GM12878 (cell line): ENCODE measurements at regions not wholly inside any gene's neighbourhood (a gene's known extent, or its start where the extent isn't known, plus 50 kb on each side); places are given as distances from the start of the nearest gene placed in this dataset.

Experiments
- BHLHE40 ChIP-seq, 2 experiments: fragments of 450-650 bp in 1 of 2; IDR thresholded peaks; 2 replicates each; pipeline ENCODE4 v1.6.1; 2011 to 2017; ENCODE audit warnings: low read depth in 2 of 2, borderline replicate concordance in 1 of 2, improper control_type of control experiment in 1 of 2, low read length in 1 of 2, mild to moderate bottlenecking in 1 of 2
- CTCF ChIP-seq, 3 experiments: IDR thresholded peaks in 2 of 3; conservative IDR thresholded peaks in 1 of 3; 2 replicates each; pipeline ENCODE4 v1.5.1; 2011; ENCODE audit warnings: low read depth in 3 of 3, low read length in 3 of 3, mild to moderate bottlenecking in 3 of 3, control low read depth in 2 of 3, moderate library complexity in 2 of 3, inconsistent platforms in 1 of 3, mixed read lengths in 1 of 3; ENCODE audit not compliant: control insufficient read depth in 2 of 3, insufficient read depth in 1 of 3; ENCODE audit errors: extremely low read depth in 1 of 3
- EP300 ChIP-seq, 2 experiments: fragments of 150-350 bp in 1 of 2; IDR thresholded peaks; 2 replicates each; pipeline ENCODE4 v1.6.1; 2011 to 2012; ENCODE audit warnings: low read depth in 2 of 2, low read length in 2 of 2, borderline replicate concordance in 1 of 2, improper control_type of control experiment in 1 of 2, inconsistent platforms in 1 of 2; ENCODE audit not compliant: control insufficient read depth in 1 of 2
- MAX ChIP-seq: IDR thresholded peaks from 2 replicates; pipeline ENCODE4 v1.6.1; 2012; ENCODE audit warnings: low read depth, low read length, improper control_type of control experiment
- POLR2A ChIP-seq: IDR thresholded peaks from 2 replicates; pipeline ENCODE4 v1.6.1; 2011; ENCODE audit warnings: low read depth, mild to moderate bottlenecking, low read length
- POLR2AphosphoS5 ChIP-seq: IDR thresholded peaks from 2 replicates; pipeline ENCODE4 v1.6.1; 2011; ENCODE audit warnings: mild to moderate bottlenecking, low read length, inconsistent platforms
- RCOR1 ChIP-seq: conservative IDR thresholded peaks from 2 replicates; pipeline ENCODE4 v1.6.1; 2012; ENCODE audit warnings: low read depth, low read length, improper control_type of control experiment
- RFX5 ChIP-seq: IDR thresholded peaks from 2 replicates; pipeline ENCODE4 v1.6.1; 2011; ENCODE audit warnings: low read depth, low read length, improper control_type of control experiment
- SIN3A ChIP-seq: IDR thresholded peaks from 2 replicates; pipeline ENCODE4 v1.6.1; 2012; ENCODE audit warnings: low read depth, low read length, improper control_type of control experiment
- SP1 ChIP-seq: IDR thresholded peaks from one replicate; pipeline ENCODE4 v1.6.1; 2011; ENCODE audit warnings: low read depth, low read length
- USF2 ChIP-seq: IDR thresholded peaks from 2 replicates; pipeline ENCODE4 v1.6.1; 2011; ENCODE audit warnings: low read depth, low read length, improper control_type of control experiment, borderline replicate concordance

GRCh38 chr6:145012039-145012662 lies 723.2 kb downstream of the EPM2A start:
- TF ChIP-seq RFX5 (no peak), POLR2A (no peak), BHLHE40 (IDR thresholded peaks at IDR 0.05; ENCODE audit: borderline replicate concordance in 1 of 2, low read depth in 2 of 2, low read length in 1 of 2) (no peak), RCOR1 (no peak), MAX (no peak), EP300 (IDR thresholded peaks at IDR 0.05; ENCODE audit: borderline replicate concordance in 1 of 2, control insufficient read depth in 1 of 2, low read depth in 2 of 2, low read length in 2 of 2) (no peak), SP1 (no peak), CTCF (IDR thresholded peaks at IDR 0.05 in 2 of 3, conservative IDR thresholded peaks at IDR 0.05 in 1 of 3; ENCODE audit: control insufficient read depth in 2 of 3, extremely low read depth in 1 of 3, insufficient read depth in 1 of 3, low read depth in 3 of 3, low read length in 3 of 3) (no peak), SIN3A (no peak), POLR2AphosphoS5 (no peak), USF2 (no peak)
